IPS-15b (cell line): ENCODE measurements at regions not wholly inside any gene's neighbourhood (a gene's known extent, or its start where the extent isn't known, plus 50 kb on each side); places are given as distances from the start of the nearest gene placed in this dataset.
"Not testable (repeated sequence)": the region's sequence is repeated elsewhere in the genome, so short reads cannot be mapped to it uniquely, and the experiment has no call there.

Experiments used
- H3K27me3 ChIP-seq: one replicate; pipeline ENCODE4 v1.6.1; 2013; ENCODE audit warnings: low read length; ENCODE audit not compliant: control insufficient read depth, insufficient read depth
- H3K36me3 ChIP-seq: one replicate; pipeline ENCODE4 v1.6.1; 2013; ENCODE audit warnings: low read length; ENCODE audit not compliant: control insufficient read depth, insufficient read depth
- H3K4me1 ChIP-seq: one replicate; pipeline ENCODE4 v1.6.1; 2013; ENCODE audit warnings: mild to moderate bottlenecking, low read length; ENCODE audit not compliant: control insufficient read depth, insufficient read depth
- H3K4me3 ChIP-seq: one replicate; pipeline ENCODE4 v1.5.1; 2013; ENCODE audit warnings: low read depth, low read length
- H3K9ac ChIP-seq: one replicate; pipeline ENCODE4 v1.6.1; 2013; ENCODE audit warnings: low read depth, mild to moderate bottlenecking, low read length
- H3K9me3 ChIP-seq: one replicate; pipeline ENCODE4 v1.6.1; 2013; ENCODE audit warnings: mild to moderate bottlenecking, low read length; ENCODE audit not compliant: control insufficient read depth, insufficient read depth

GRCh38 chr1:90274376-90274775 is 279.5 kb downstream of the ZNF326 start:
- H3K4me3 ChIP-seq = no peak overlapping the region
- no peaks in the 10 kb centered on the region for H3K9me3 ChIP-seq

GRCh38 chr1:90273241-90273774 is 278.4 kb downstream of the ZNF326 start:
- H3K27me3 ChIP-seq = no peaks in the 10 kb centered on the region
- H3K36me3 ChIP-seq = no peaks in the 10 kb centered on the region
- H3K9me3 ChIP-seq = no peaks in the 10 kb centered on the region
- H3K9ac ChIP-seq = no peak overlapping the region
- H3K4me1 ChIP-seq = peaks cover 22% of the 10 kb centered on the region
- H3K4me3 ChIP-seq = no peak overlapping the region

More at GRCh38 chr1:90274376-90274775, 279.5 kb downstream of the ZNF326 start:
- peaks cover 22% of the 10 kb centered on the region for H3K4me1 ChIP-seq
- H3K27me3 ChIP-seq = no peaks in the 10 kb centered on the region
- H3K9ac ChIP-seq = no peak overlapping the region
- no peaks in the 10 kb centered on the region for H3K36me3 ChIP-seq

DNA sequence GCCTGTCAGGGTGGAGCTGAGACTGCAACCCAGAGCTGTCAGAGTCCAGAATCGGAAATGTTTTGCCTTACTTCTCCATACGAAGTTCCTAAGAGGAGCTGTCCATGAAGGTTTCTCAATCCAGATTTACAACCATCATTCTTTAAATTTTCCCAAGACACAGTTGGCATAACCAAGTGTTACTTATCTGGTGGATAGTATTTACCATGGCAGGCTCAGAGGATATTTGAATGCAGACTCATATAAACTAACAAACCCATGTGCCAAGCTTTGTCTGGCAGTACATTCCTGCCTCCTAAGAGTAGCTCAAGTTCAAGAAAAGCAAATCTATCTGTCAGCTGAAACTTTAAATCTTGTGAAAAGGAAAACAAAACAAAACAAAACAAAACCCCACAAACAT is 267.9 kb downstream of the ZNF326 start:
- no peaks in the 10 kb centered on the region for H3K27me3 ChIP-seq
- no peaks in the 10 kb centered on the region for H3K4me1 ChIP-seq
- H3K36me3 ChIP-seq = no peaks in the 10 kb centered on the region
- H3K4me3 ChIP-seq = no peak overlapping the region
- no peak overlapping the region for H3K9ac ChIP-seq
- H3K9me3 ChIP-seq = no peaks in the 10 kb centered on the region

DNA sequence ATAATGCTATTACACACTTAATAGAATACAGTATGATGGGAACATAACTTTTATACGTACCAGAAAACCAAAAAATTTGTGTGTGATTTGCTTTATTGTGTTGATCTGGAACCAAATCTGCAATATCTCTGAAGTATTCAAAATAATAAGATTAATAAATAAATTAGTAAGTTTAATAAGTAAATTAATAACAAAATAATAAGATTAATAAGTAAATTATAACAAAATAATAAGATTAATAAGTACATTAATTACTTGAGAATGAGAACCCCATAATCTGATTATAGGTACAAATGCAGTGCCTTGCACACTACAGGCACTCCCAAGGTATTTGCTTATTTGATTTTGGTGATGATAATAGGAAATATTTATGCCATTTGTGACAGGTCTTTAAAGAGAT is 267.4 kb downstream of the ZNF326 start:
- Histone ChIP-seq H3K4me3 (no peak overlapping the region), H3K9me3 (no peaks in the 10 kb centered on the region), H3K4me1 (no peaks in the 10 kb centered on the region)

GRCh38 chr1:90246069-90246468 is 251.2 kb downstream of the ZNF326 start:
- Histone ChIP-seq H3K27me3 (no peaks in the 10 kb centered on the region), H3K4me1 (no peaks in the 10 kb centered on the region), H3K9ac (no peak overlapping the region), H3K9me3 (no peaks in the 10 kb centered on the region), H3K36me3 (no peaks in the 10 kb centered on the region), H3K4me3 (no peak overlapping the region)

More for the DNA sequence above, 267.4 kb downstream of the ZNF326 start:
- H3K9ac ChIP-seq = no peak overlapping the region
- no peaks in the 10 kb centered on the region for H3K36me3 ChIP-seq
- no peaks in the 10 kb centered on the region for H3K27me3 ChIP-seq

GRCh38 chr1:90236493-90236892 is 241.6 kb downstream of the ZNF326 start:
- Histone ChIP-seq H3K9me3 (no peaks in the 10 kb centered on the region), H3K4me3 (no peak overlapping the region), H3K36me3 (no peaks in the 10 kb centered on the region), H3K27me3 (no peaks in the 10 kb centered on the region), H3K4me1 (no peaks in the 10 kb centered on the region), H3K9ac (no peak overlapping the region)

- Histone ChIP-seq H3K9ac (no peak overlapping the region), H3K36me3 (no peaks in the 10 kb centered on the region), H3K27me3 (no peaks in the 10 kb centered on the region), H3K4me3 (no peak overlapping the region), H3K4me1 (no peaks in the 10 kb centered on the region), H3K9me3 (no peaks in the 10 kb centered on the region)
These were observed 228.5 kb downstream of the ZNF326 start for GRCh38 chr1:90223401-90223800.

DNA sequence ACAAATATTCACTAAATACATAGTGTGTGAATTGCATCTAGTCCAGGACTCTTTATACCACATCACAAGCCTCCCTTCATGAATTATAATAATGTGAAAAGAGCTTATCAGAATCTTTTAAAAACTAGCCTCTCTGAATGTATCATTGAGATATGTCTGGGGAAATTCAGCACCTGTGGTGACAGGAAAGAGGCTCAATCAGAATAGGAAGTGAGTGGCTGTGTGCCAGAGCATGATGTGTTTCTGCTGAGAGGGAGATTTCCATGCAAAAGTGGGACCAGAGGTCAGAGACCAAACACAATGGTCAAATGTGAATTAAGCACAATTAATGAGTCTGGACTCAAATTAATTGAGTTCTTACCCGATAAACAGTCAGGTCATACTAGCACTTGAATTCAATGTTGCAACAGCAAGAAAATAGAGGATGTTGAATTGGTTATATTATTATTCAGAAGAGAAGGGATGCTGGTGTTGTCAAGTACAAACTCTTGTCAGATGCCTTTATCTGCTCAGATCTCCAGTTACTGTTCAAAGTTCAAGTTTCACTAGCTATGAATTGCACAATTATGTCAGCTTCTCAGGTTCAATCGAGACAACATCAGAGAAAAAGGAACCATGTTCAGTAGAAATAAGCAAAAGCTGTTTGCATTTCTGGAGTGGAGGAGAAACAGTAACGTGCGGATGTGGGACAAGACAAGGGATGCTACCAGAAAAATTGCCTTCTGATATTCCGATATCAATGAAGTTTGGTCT is 226.2 kb downstream of the ZNF326 start:
- H3K4me3 ChIP-seq = no peak overlapping the region
- no peaks in the 10 kb centered on the region for H3K27me3 ChIP-seq
- H3K36me3 ChIP-seq = no peaks in the 10 kb centered on the region
- H3K9me3 ChIP-seq = no peaks in the 10 kb centered on the region
- H3K9ac ChIP-seq = no peak overlapping the region
- H3K4me1 ChIP-seq = no peaks in the 10 kb centered on the region

GRCh38 chr1:90220496-90220895 is 225.6 kb downstream of the ZNF326 start:
- H3K27me3 ChIP-seq = no peaks in the 10 kb centered on the region
- H3K9me3 ChIP-seq = no peaks in the 10 kb centered on the region
- no peaks in the 10 kb centered on the region for H3K4me1 ChIP-seq
- H3K36me3 ChIP-seq = no peaks in the 10 kb centered on the region
- no peak overlapping the region for H3K9ac ChIP-seq
- H3K4me3 ChIP-seq = peak overlapping the region; percentile 73

DNA sequence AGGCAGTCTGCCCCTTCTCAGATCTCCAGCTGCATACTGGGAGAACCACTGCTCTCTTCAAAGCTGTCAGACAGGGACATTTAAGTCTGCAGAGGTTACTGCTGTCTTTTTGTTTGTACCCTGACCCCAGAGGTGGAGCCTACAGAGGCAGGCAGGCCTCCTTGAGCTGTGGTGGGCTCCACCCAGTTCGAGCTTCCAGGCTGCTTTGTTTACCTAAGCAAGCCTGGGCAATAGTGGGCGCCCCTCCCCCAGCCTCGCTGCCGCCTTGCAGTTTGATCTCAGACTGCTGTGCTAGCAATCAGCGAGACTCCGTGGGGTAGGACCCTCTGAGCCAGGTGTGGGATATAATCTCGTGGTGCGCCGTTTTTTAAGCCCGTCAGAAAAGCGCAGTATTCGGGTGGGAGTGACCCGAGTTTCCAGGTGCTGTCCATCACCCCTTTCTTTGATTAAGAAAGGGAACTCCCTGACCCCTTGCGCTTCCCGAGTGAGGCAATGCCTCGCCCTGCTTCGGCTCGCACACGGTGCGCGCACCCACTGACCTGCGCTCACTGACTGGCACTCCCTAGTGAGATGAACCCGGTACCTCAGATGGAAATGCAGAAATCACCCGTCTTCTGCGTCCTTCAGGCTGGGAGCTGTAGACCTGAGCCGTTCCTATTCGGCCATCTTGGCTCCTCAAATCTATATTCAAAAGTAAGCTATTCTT is 224.4 kb downstream of the ZNF326 start:
- Histone ChIP-seq H3K4me3 (peak overlapping the region; percentile 73), H3K9ac (peak overlapping the region; percentile 87)
- not testable (repeated sequence) for H3K36me3 ChIP-seq, H3K27me3 ChIP-seq, H3K9me3 ChIP-seq, H3K4me1 ChIP-seq

GRCh38 chr1:90210633-90211491 is 216.0 kb downstream of the ZNF326 start:
- Histone ChIP-seq H3K9me3 (no peaks in the 10 kb centered on the region), H3K4me1 (peaks cover 4% of the 10 kb centered on the region), H3K9ac (no peak overlapping the region), H3K4me3 (no peak overlapping the region), H3K36me3 (no peaks in the 10 kb centered on the region), H3K27me3 (no peaks in the 10 kb centered on the region)
